Ecto neural progenitor cell (in vitro differentiated cells): ENCODE measurements at regions not wholly inside any gene's neighbourhood (a gene's known extent, or its start where the extent isn't known, plus 50 kb on each side); places are given as distances from the start of the nearest gene placed in this dataset.
"Not testable (repeated sequence)": the region's sequence is repeated elsewhere in the genome, so short reads cannot be mapped to it uniquely, and the experiment has no call there.

ENCODE experiments used
- DNase-seq: peaks from one replicate; pipeline ENCODE4 v3.0.0-alpha.2; 2018; ENCODE audit warnings: low spot score

- DNase-seq = no peak
Observed at GRCh38 chr2:182597570-182598295, 118.3 kb upstream of the DNAJC10 start.

GRCh38 chr2:182598626-182599025 lies 117.4 kb upstream of the DNAJC10 start:
- no peak for DNase-seq

DNA sequence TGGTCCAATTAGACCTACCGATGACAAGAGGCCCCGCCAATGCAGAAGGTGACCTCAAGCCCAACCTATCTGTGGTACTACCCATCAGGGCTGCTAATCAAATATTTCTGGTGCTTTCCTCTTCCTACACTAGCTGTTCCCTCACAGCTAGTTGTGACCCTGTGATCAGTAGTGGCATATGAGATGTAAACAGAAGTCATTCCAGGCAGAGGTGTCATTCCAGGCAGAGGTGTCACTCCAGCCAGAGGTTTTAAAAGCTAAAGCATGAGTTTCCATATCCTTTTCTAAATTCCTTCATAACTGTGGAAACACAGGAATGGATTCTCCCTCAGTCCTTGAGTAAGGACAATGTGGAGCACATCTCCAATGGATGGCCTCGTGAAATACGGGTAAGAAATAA lies 110.9 kb upstream of the DNAJC10 start:
- DNase-seq = no peak

DNA sequence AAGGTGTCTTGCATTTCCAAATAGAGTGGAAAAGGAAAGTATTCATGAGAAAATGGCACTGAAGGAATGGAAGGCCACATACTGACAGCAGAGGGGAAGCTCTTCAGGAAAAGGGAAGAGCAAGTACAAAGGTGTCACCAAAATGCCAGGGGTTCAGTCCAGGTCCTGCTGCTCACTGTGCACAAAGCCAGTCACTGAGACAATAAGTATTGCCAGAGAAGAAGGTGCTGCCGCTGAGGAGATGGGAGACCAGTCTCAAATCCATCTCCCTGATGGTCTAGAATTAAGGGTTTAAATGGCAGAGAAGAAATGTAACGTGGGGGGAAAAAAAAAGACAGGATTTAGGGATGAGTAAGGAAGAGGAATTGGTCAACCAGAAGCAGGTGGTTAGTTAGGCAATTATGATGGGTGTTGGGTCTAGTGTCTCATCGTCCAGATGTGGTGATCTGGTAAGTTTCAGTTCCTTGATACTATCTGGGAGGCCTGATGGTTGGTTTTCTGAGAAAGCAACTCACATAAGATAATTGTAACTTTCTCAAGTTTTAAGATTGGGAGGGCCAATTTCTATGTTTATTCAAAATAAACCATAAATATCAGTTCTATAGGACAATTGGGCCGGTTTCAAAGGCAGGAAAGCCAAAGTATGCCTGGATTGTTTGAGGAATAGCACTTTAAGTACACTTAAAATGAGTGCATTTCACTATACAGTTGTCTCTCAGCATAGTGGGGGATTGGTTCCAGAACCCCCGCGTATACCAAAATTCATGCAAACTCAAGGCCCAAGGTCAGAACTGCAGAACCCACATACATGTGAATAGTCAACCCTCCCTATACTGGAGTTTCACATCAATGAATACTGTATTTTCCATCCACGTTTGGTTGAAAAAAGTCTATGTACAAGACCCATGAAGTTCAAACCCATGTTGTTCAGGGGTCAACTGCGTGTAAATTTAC lies 109.1 kb upstream of the DNAJC10 start:
- DNase-seq = no peak

DNA sequence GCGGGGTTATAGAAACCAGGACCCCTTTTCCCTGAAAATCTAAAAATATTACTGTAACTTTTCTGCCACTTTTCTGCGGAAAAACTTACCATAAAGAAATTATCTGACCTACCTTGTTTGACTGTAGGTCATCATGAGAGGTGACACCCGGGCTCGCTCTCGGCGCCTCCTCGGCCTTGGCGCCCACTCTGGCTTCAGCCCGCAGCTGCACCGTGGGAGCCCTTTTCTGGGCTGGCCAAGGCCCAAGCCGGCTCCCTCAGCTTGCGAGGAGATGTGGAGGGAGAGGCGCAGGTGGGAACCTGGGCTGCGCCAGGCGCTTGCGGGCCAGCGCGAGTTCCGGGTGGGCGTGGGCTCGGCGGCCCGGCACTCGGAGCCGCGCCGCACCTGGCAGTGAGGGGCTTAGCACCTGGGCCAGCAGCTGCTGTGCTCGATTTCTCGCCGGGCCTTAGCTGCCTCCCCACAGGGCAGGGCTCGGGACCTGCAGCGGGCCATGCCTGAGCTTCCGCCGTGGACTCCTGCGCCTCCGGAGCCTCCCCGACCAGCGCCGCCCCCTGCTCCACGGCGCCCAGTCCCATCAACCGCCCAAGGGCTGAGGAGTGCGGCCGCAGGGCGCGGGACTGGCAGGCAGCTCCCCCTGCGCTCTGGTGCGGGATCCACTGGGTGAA lies 107.7 kb upstream of the DNAJC10 start:
- DNase-seq = no peak

DNA sequence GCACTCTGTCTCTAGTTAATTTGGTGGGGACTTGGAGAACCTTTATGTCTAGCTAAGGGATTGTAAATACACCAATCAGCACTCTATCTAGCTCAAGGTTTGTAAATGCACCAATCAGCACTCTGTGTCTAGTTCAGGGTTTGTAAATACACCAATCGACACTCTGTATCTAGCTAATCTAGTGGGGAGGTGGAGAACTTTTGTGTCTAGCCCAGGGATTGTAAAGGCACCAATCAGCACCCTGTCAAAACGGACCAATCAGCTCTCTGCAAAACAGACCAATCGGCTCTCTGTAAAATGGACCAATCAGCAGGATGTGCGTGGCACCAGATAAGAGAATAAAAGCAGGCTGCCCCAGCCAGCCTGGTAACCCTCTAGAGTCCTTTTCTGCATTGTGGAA lies 107.1 kb upstream of the DNAJC10 start:
- DNase-seq = not testable (repeated sequence)

DNA sequence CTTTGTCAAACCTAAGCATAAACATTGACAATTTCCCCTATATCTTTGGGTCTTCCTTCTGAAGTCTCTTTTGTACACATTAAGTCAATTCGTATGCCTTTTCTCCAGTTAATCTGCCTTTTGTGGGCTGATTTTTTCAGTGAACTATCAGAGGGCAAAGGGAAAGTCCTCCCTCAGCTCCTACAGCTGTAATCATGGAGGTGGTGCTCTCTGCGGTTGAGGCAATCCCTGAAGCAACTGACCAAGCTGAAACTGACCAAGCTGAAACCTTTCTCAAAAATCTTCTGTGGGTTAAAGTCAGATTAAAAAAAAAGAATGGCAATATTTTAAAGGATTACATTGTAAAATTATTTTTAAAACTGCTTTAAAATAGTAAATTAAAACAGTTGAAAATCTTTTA lies 105.8 kb upstream of the DNAJC10 start:
- DNase-seq = no peak

- DNase-seq = no peak
Observed at GRCh38 chr2:182611009-182611408, 105.0 kb upstream of the DNAJC10 start.

DNA sequence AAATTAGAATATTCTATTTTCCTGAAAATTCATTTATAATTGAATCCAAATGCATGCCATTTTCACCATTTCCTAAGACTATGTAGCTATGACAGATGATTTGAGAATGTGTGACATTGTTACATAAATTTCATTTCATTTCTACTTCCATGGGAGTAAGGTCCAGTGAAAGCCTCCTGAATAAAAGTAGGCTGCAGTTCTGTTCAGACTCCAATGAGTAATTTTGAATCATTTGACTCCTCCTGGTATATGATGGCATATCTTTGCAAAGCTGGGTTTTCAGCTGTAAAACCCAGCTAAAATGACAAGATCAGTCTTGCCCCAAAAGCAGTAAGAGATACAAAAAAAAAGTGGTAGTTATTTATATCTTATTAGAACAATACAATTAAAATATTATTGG lies 101.0 kb upstream of the DNAJC10 start:
- no peak for DNase-seq

- DNase-seq = no peak
Observed at GRCh38 chr2:182616471-182617393, 99.3 kb upstream of the DNAJC10 start.

DNA sequence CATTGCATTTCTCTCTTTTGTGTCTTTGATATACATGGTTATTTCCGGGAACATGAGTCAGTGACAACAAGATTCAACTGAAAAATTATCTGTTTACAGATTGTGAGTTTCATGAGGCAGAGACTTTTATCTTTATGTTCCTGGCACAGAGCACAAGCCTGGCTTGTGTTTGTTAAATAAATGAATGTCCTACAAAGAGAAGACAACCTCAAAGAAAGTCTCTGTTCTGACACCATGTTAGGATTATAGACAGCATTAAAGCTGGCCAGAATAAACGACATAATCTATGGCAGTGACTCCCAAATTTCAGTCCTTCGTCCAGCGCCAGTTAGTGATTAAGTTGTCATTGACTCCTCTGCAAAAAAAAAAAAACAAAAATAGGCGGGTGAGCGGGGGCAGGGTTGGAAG lies 97.4 kb upstream of the DNAJC10 start:
- DNase-seq = no peak

- DNase-seq = no peak
Observed at GRCh38 chr2:182619276-182619675, 96.8 kb upstream of the DNAJC10 start.

DNA sequence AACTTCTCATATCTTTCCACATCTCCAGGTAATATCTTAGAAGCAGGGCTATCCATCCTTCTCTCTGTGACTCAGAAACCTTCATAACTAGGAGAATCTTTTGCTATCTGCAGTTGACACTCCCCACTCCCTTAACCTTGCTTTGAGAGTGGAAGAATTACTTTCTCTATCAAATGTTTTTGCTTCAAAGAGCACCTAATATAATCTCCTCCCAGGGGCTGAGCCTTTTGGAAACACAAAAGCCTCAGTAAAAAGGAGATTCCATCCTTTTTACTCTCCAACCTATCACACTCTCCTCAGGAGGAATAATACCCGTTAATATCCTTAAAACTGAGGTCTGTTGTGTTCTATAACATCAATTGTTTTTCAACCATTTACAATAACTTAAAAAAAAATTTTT lies 94.9 kb upstream of the DNAJC10 start:
- no peak for DNase-seq

- no peak for DNase-seq
Observed at GRCh38 chr2:182621810-182622209, 94.2 kb upstream of the DNAJC10 start.

DNA sequence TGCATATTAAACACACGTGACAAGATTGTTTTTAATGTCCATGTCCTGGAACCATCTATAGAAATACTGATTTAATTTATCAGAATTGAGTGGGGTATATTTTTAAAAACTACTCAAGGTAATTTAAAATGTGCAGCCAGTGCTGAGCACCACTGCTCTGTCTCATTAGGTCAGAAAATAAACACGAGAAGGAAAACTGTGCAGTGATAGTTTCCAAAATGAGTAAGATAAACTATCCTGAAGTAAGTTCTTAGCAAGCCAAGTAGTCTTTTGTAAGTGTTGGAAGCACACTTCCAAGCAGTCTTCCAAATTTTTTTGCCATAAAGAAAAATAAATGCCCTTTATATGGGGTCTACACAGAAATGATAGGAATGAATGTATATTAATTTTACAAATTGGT lies 93.8 kb upstream of the DNAJC10 start:
- DNase-seq = no peak

DNA sequence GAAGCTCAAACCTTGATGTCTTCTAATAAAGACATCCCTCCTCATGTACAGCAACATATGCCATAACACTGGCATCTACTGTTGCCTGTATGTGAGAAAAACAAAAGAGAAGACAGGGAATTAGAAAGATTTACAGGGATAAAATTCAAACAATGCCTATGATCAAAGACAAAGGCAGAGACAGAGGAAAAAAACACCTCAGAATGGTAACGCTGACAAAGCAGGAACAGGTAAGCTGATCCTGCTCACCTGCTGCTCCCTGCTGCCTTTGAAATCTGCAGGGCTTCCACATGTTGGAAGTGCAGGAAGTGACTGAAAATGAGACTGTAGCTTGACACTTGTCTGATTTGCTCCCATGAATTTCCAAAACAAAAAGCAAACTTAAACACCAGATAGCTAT lies 90.2 kb upstream of the DNAJC10 start:
- DNase-seq = no peak

GRCh38 chr2:182628916-182629315 lies 87.1 kb upstream of the DNAJC10 start:
- DNase-seq = no peak

GRCh38 chr2:182630207-182630606 lies 85.8 kb upstream of the DNAJC10 start:
- no peak for DNase-seq

- DNase-seq = no peak
Observed at GRCh38 chr2:182631299-182631698, 84.8 kb upstream of the DNAJC10 start.

GRCh38 chr2:182634386-182634785 lies 81.7 kb upstream of the DNAJC10 start:
- no peak for DNase-seq

GRCh38 chr2:182636699-182637098 lies 79.4 kb upstream of the DNAJC10 start:
- no peak for DNase-seq

DNA sequence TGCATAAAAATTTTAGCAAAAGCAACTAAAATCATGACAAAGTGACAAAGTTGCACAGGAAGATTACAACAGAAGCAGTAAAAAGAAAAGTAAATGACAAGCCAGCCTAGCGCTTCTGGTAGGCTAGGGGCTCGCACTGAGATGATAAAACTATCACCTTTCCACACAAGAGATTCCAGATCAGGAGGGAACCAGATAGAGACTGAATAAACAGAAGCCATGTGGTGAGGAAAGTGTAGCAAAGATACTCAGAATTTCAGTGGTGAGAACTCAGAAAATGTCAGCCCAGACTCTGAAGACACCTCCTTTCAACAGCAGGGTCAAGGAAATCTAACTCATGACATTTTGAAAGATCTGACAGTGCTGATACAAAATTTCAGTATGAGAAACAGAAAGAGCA lies 77.4 kb upstream of the DNAJC10 start:
- no peak for DNase-seq
